Panc1 (cell line): ENCODE measurements at regions not wholly inside any gene's neighbourhood (a gene's known extent, or its start where the extent isn't known, plus 50 kb on each side); places are given as distances from the start of the nearest gene placed in this dataset.

Experiments used
- CTCF ChIP-seq: fragments of 450-650 bp; IDR thresholded peaks from 2 replicates; pipeline ENCODE4 v1.5.1; 2017; ENCODE audit warnings: mild to moderate bottlenecking
- POLR2AphosphoS5 ChIP-seq: IDR thresholded peaks from 2 replicates; pipeline ENCODE4 v1.6.1; 2012; ENCODE audit warnings: mild to moderate bottlenecking, low read depth, low read length, moderate library complexity
- SIN3A ChIP-seq: IDR thresholded peaks from 2 replicates; pipeline ENCODE4 v1.6.1; 2012; ENCODE audit warnings: low read depth, mild to moderate bottlenecking, low read length, moderate library complexity, borderline replicate concordance; ENCODE audit not compliant: insufficient read depth
- TCF7L2 ChIP-seq: IDR thresholded peaks from 2 replicates; pipeline ENCODE4 v1.6.1; 2011; ENCODE audit warnings: mild to moderate bottlenecking, low read depth, low read length, inconsistent platforms
- TF ChIP-seq, protein P1 (sequence below), 2 experiments: IDR thresholded peaks; 2 replicates each; pipeline ENCODE4 v1.6.1; 2011 to 2012; ENCODE audit warnings: low read depth in 2 of 2, control low read depth in 1 of 2, low read length in 1 of 2, mild to moderate bottlenecking in 1 of 2, moderate library complexity in 1 of 2; ENCODE audit not compliant: insufficient read depth in 1 of 2

- TF ChIP-seq CTCF (no peak), TCF7L2 (no peak), POLR2AphosphoS5 (no peak), SIN3A (no peak)
- TF ChIP-seq, protein P1, sequence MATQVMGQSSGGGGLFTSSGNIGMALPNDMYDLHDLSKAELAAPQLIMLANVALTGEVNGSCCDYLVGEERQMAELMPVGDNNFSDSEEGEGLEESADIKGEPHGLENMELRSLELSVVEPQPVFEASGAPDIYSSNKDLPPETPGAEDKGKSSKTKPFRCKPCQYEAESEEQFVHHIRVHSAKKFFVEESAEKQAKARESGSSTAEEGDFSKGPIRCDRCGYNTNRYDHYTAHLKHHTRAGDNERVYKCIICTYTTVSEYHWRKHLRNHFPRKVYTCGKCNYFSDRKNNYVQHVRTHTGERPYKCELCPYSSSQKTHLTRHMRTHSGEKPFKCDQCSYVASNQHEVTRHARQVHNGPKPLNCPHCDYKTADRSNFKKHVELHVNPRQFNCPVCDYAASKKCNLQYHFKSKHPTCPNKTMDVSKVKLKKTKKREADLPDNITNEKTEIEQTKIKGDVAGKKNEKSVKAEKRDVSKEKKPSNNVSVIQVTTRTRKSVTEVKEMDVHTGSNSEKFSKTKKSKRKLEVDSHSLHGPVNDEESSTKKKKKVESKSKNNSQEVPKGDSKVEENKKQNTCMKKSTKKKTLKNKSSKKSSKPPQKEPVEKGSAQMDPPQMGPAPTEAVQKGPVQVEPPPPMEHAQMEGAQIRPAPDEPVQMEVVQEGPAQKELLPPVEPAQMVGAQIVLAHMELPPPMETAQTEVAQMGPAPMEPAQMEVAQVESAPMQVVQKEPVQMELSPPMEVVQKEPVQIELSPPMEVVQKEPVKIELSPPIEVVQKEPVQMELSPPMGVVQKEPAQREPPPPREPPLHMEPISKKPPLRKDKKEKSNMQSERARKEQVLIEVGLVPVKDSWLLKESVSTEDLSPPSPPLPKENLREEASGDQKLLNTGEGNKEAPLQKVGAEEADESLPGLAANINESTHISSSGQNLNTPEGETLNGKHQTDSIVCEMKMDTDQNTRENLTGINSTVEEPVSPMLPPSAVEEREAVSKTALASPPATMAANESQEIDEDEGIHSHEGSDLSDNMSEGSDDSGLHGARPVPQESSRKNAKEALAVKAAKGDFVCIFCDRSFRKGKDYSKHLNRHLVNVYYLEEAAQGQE (IDR thresholded peaks at IDR 0.05; ENCODE audit: insufficient read depth in 1 of 2, low read depth in 2 of 2, low read length in 1 of 2) = no peak
These were observed 100.0 kb downstream of the IL12A start for GRCh38 chr3:160088492-160089137.
